ENCODE measurements at regions not wholly inside any gene's neighbourhood (a gene's known extent, or its start where the extent isn't known, plus 50 kb on each side); places are given as distances from the start of the nearest gene placed in this dataset.

GRCh38 chr5:130398825-130399224 is 494.6 kb downstream of the CHSY3 start:
- no peak for TF ChIP-seq CTCF (conservative IDR thresholded peaks at IDR 0.05)
- TF ChIP-seq EZH2 (IDR thresholded peaks at IDR 0.05; ENCODE audit: low read depth), result no peak
